GM23338 (cell line): ENCODE measurements at regions not wholly inside any gene's neighbourhood (a gene's known extent, or its start where the extent isn't known, plus 50 kb on each side); places are given as distances from the start of the nearest gene placed in this dataset.

Experiments
- CTCF ChIP-seq, 2 experiments: fragments of 200-600 bp in 1 of 2; sonication (generic) in 1 of 2; conservative IDR thresholded peaks; 2 replicates each; pipeline versions ENCODE4 v1.5.1 to v1.6.1; 2016 to 2017; ENCODE audit warnings: antibody characterized with exemption in 2 of 2, low read depth in 2 of 2, mild to moderate bottlenecking in 2 of 2, moderate library complexity in 1 of 2
- EZH2 ChIP-seq: fragments of 200-600 bp; sonication (generic); IDR thresholded peaks from one replicate; pipeline ENCODE4 v1.8.0; 2017; ENCODE audit warnings: antibody characterized with exemption, mild to moderate bottlenecking, low read depth; ENCODE audit not compliant: unreplicated experiment

- TF ChIP-seq CTCF (conservative IDR thresholded peaks at IDR 0.05; ENCODE audit: low read depth in 2 of 2) (no peak), EZH2 (no peak)
Measured at GRCh38 chr16:86184185-86184584, 285.2 kb downstream of the IRF8 start.
